HEK293 (cell line): ENCODE measurements at regions not wholly inside any gene's neighbourhood (a gene's known extent, or its start where the extent isn't known, plus 50 kb on each side); places are given as distances from the start of the nearest gene placed in this dataset.
A peak's percentile ranks its signal among the peaks of the same experiment; 100 is the strongest.

Experiments used
- CTCF ChIA-PET: fragments of 350-600 bp; formaldehyde crosslinking; extraction: SDS; loops from one replicate; lab custom pipeline; 2021; ENCODE audit warnings: antibody characterized with exemption; lab: Yijun Ruan, JAX
- POLR2A ChIA-PET: fragments of 300-600 bp; formaldehyde crosslinking; extraction: SDS; loops from one replicate; lab custom pipeline; 2020; ENCODE audit warnings: antibody characterized with exemption, inconsistent platforms; lab: Yijun Ruan, JAX
- H3K27ac ChIP-seq: fragments of 200-500 bp; sonication (Bioruptor generic); 2 replicates; pipeline ENCODE4 v1.5.1; 2014; ENCODE audit warnings: low read depth, low read length, control low read depth, inconsistent platforms; ENCODE audit errors: extremely low read depth
- H3K36me3 ChIP-seq, 2 experiments: fragments of 200-500 bp in 1 of 2; sonication (Bioruptor generic) in 1 of 2; 1 replicate in 1 of 2; 2 replicates in 1 of 2; pipeline ENCODE4 v1.5.1; 2014 to 2017; ENCODE audit warnings: inconsistent platforms in 2 of 2, low read length in 2 of 2; ENCODE audit not compliant: control insufficient read depth in 2 of 2, insufficient read depth in 1 of 2
- H3K4me1 ChIP-seq: fragments of 200-500 bp; sonication (Bioruptor generic); 2 replicates; pipeline ENCODE4 v1.5.1; 2014; ENCODE audit warnings: mild to moderate bottlenecking, low read length, inconsistent platforms; ENCODE audit not compliant: control insufficient read depth, insufficient read depth
- H3K4me3 ChIP-seq: 2 replicates; pipeline ENCODE4 v1.5.1; 2011; ENCODE audit warnings: low read depth, mild to moderate bottlenecking, control low read depth, low read length, moderate library complexity
- H3K9me3 ChIP-seq: fragments of 200-500 bp; sonication (Bioruptor generic); 2 replicates; pipeline ENCODE4 v1.5.1; 2014; ENCODE audit warnings: low read depth, low read length, inconsistent platforms; ENCODE audit not compliant: control insufficient read depth, insufficient read depth
- GLIS2 ChIP-seq: fragments of 450-650 bp; formaldehyde crosslinking; IDR thresholded peaks from 2 replicates; pipeline ENCODE4 v1.5.1; 2016; ENCODE audit warnings: missing biosample characterization, missing genetic modification characterization
- KLF1 ChIP-seq: fragments of 450-650 bp; formaldehyde crosslinking; IDR thresholded peaks from 2 replicates; pipeline ENCODE4 v1.5.1; 2016; ENCODE audit warnings: missing biosample characterization, missing genetic modification characterization
- SALL2 ChIP-seq: fragments of 450-650 bp; formaldehyde crosslinking; IDR thresholded peaks from 2 replicates; pipeline ENCODE4 v1.5.0; 2017; ENCODE audit warnings: missing biosample characterization, mild to moderate bottlenecking, missing genetic modification characterization, borderline replicate concordance
- SP7 ChIP-seq: fragments of 450-650 bp; formaldehyde crosslinking; IDR thresholded peaks from 2 replicates; pipeline ENCODE4 v1.5.1; 2016; ENCODE audit warnings: missing biosample characterization, missing genetic modification characterization
- ZFHX2 ChIP-seq: fragments of 450-650 bp; formaldehyde crosslinking; conservative IDR thresholded peaks from 2 replicates; pipeline ENCODE4 v1.5.1; 2016; ENCODE audit warnings: missing biosample characterization, missing genetic modification characterization
- ZIC2 ChIP-seq: fragments of 450-650 bp; formaldehyde crosslinking; IDR thresholded peaks from 2 replicates; pipeline ENCODE4 v1.5.1; 2016; ENCODE audit warnings: missing biosample characterization, missing genetic modification characterization
- ZNF501 ChIP-seq: fragments of 450-650 bp; formaldehyde crosslinking; IDR thresholded peaks from 2 replicates; pipeline ENCODE4 v1.5.1; 2016; ENCODE audit warnings: missing biosample characterization, missing genetic modification characterization
- ZNF560 ChIP-seq: fragments of 450-650 bp; formaldehyde crosslinking; IDR thresholded peaks from 2 replicates; pipeline ENCODE4 v1.5.1; 2017; ENCODE audit warnings: missing biosample characterization, missing genetic modification characterization, borderline replicate concordance
- TF ChIP-seq, protein P1 (sequence below): fragments of 450-650 bp; formaldehyde crosslinking; IDR thresholded peaks from 2 replicates; pipeline ENCODE4 v1.5.1; 2016; ENCODE audit warnings: missing biosample characterization, missing genetic modification characterization
- TF ChIP-seq, protein P2 (sequence below): fragments of 450-650 bp; formaldehyde crosslinking; IDR thresholded peaks from 2 replicates; pipeline ENCODE4 v1.5.1; 2016; ENCODE audit warnings: missing biosample characterization, missing genetic modification characterization
- TF ChIP-seq, protein P3 (sequence below): fragments of 450-650 bp; formaldehyde crosslinking; IDR thresholded peaks from 2 replicates; pipeline ENCODE4 v1.5.1; 2016; ENCODE audit warnings: missing biosample characterization, missing genetic modification characterization
- TF ChIP-seq, protein P4 (sequence below): fragments of 450-650 bp; formaldehyde crosslinking; IDR thresholded peaks from 2 replicates; pipeline ENCODE4 v1.5.1; 2016; ENCODE audit warnings: missing biosample characterization, missing genetic modification characterization, borderline replicate concordance
- TF ChIP-seq, protein P5 (sequence below): fragments of 450-650 bp; formaldehyde crosslinking; IDR thresholded peaks from 2 replicates; pipeline ENCODE4 v1.5.1; 2016; ENCODE audit warnings: missing biosample characterization, missing genetic modification characterization, borderline replicate concordance
- TF ChIP-seq, protein P6 (sequence below): fragments of 450-650 bp; formaldehyde crosslinking; IDR thresholded peaks from 2 replicates; pipeline ENCODE4 v1.5.1; 2017; ENCODE audit warnings: missing biosample characterization, missing genetic modification characterization

DNA sequence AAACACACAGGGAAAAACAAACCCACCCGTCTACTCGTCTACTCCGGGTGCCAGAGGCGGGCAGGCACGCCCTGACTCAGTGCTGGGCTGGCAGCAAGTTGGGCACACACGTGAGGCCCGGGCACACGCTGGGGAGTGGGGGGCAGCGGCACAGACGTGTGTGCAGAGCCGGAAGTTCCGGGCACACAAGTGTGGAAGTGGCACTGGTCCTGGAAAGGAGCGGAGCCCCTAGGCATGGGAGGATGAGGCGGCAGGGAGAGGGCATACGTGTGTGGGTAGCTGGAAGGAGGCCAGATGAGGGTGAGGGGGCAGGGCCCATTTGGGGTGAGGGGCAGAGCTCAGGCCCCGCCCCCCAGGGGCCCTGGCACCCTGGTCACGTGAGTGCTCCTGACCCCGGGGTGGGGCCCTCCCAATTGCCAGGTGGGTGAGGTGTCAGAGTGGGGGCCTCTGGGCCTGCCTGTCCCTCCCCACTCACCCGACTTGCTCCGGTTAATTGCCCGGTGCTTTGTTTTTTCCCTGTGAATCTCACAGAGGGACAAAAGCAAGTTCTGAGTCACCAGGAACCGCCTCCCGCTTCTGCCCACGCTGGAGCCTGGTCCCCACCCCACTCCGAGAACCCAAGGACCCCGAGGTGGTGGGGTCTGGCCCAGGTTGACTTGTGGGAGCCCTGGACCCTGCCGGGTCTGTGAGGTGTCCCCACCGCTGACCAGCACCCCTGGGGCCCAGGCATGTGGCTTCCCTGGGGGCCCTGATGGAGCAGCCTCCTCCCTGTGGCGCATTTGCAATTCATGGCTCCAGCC lies 104.8 kb upstream of the CASZ1 start (continued):
- TF ChIP-seq, protein P1, sequence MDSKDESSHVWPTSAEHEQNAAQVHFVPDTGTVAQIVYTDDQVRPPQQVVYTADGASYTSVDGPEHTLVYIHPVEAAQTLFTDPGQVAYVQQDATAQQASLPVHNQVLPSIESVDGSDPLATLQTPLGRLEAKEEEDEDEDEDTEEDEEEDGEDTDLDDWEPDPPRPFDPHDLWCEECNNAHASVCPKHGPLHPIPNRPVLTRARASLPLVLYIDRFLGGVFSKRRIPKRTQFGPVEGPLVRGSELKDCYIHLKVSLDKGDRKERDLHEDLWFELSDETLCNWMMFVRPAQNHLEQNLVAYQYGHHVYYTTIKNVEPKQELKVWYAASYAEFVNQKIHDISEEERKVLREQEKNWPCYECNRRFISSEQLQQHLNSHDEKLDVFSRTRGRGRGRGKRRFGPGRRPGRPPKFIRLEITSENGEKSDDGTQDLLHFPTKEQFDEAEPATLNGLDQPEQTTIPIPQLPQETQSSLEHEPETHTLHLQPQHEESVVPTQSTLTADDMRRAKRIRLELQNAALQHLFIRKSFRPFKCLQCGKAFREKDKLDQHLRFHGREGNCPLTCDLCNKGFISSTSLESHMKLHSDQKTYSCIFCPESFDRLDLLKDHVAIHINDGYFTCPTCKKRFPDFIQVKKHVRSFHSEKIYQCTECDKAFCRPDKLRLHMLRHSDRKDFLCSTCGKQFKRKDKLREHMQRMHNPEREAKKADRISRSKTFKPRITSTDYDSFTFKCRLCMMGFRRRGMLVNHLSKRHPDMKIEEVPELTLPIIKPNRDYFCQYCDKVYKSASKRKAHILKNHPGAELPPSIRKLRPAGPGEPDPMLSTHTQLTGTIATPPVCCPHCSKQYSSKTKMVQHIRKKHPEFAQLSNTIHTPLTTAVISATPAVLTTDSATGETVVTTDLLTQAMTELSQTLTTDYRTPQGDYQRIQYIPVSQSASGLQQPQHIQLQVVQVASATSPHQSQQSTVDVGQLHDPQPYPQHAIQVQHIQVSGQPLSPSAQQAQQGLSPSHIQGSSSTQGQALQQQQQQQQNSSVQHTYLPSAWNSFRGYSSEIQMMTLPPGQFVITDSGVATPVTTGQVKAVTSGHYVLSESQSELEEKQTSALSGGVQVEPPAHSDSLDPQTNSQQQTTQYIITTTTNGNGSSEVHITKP: no peak
- TF ChIP-seq KLF1 (tag by site-specific recombination): 0 out of 2 replicates have a peak, but pooled peaks have one; percentile 42
- TF ChIP-seq SALL2: no peak
- TF ChIP-seq, protein P2, sequence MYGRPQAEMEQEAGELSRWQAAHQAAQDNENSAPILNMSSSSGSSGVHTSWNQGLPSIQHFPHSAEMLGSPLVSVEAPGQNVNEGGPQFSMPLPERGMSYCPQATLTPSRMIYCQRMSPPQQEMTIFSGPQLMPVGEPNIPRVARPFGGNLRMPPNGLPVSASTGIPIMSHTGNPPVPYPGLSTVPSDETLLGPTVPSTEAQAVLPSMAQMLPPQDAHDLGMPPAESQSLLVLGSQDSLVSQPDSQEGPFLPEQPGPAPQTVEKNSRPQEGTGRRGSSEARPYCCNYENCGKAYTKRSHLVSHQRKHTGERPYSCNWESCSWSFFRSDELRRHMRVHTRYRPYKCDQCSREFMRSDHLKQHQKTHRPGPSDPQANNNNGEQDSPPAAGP: peak; percentile 20; the same call in 1 of the 2 replicates
- TF ChIP-seq GLIS2: peak; percentile 63
- TF ChIP-seq ZIC2 (tag by site-specific recombination): peak; percentile 89

DNA sequence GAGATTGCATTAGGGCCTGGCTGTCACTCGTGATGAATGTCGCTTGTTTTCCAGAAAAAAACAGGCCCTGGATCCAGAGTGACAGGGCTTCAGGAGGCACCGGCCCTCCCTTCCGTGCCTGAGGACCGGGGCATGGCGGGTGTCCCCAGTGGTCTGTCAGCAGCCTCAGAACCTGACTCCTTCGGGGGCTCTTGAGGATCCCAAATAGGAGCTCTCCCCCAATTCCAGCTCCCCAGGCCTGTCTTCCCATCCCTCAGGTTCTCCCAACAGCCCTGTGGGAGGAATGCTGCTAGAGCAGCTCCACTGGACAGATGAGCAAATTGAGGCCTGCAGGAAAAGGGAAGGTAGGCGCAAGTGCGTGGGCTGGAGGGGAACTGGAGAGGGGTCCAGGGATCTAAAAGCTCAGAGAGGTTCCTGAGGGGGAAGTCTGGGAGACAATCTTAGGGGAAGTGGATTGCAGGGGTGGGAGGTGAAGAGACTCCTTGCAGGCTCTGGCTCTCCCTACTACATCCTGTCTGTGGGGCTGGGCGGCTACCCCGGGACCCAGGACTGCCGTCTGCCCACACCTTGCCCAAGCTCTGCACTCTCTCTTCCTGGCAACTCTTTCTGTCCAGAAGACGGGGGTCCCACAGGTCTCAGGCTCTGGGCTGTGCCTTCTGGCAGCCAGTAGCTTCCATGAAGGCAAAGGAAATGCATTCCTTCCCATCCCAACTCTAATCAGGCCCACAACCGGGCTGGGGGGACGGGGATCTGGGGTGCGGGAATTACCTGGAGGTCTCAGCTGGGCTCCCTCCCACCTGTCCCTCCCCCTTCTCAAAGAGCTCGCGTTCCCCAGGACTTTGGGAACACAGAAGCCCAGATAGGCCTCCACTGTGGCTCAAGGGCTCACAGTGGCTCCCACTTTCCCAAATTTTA lies 105.7 kb upstream of the CASZ1 start:
- POLR2A ChIA-PET: no interaction called here
- Histone ChIP-seq H3K9me3 (no peaks in the 10 kb centered on the region), H3K36me3 (no peaks in the 10 kb centered on the region)
- CTCF ChIA-PET: no interaction called here
- TF ChIP-seq ZNF501 (tag by site-specific recombination) (no peak), SP7 (tag by site-specific recombination) (peak; percentile 7; the same call in 1 of the 2 replicates), ZFHX2 (tag by site-specific recombination) (0 out of 2 replicates have a peak, but pooled peaks have one; percentile 26), ZNF560 (tag by site-specific recombination) (no peak)
- TF ChIP-seq, protein P3, sequence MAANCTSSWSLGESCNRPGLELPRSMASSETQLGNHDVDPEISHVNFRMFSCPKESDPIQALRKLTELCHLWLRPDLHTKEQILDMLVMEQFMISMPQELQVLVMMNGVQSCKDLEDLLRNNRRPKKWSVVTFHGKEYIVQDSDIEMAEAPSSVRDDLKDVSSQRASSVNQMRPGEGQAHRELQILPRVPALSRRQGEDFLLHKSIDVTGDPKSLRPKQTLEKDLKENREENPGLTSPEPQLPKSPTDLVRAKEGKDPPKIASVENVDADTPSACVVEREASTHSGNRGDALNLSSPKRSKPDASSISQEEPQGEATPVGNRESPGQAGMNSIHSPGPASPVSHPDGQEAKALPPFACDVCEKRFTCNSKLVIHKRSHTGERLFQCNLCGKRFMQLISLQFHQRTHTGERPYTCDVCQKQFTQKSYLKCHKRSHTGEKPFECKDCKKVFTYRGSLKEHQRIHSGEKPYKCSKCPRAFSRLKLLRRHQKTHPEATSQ (tag by site-specific recombination): no peak
- TF ChIP-seq, protein P4, sequence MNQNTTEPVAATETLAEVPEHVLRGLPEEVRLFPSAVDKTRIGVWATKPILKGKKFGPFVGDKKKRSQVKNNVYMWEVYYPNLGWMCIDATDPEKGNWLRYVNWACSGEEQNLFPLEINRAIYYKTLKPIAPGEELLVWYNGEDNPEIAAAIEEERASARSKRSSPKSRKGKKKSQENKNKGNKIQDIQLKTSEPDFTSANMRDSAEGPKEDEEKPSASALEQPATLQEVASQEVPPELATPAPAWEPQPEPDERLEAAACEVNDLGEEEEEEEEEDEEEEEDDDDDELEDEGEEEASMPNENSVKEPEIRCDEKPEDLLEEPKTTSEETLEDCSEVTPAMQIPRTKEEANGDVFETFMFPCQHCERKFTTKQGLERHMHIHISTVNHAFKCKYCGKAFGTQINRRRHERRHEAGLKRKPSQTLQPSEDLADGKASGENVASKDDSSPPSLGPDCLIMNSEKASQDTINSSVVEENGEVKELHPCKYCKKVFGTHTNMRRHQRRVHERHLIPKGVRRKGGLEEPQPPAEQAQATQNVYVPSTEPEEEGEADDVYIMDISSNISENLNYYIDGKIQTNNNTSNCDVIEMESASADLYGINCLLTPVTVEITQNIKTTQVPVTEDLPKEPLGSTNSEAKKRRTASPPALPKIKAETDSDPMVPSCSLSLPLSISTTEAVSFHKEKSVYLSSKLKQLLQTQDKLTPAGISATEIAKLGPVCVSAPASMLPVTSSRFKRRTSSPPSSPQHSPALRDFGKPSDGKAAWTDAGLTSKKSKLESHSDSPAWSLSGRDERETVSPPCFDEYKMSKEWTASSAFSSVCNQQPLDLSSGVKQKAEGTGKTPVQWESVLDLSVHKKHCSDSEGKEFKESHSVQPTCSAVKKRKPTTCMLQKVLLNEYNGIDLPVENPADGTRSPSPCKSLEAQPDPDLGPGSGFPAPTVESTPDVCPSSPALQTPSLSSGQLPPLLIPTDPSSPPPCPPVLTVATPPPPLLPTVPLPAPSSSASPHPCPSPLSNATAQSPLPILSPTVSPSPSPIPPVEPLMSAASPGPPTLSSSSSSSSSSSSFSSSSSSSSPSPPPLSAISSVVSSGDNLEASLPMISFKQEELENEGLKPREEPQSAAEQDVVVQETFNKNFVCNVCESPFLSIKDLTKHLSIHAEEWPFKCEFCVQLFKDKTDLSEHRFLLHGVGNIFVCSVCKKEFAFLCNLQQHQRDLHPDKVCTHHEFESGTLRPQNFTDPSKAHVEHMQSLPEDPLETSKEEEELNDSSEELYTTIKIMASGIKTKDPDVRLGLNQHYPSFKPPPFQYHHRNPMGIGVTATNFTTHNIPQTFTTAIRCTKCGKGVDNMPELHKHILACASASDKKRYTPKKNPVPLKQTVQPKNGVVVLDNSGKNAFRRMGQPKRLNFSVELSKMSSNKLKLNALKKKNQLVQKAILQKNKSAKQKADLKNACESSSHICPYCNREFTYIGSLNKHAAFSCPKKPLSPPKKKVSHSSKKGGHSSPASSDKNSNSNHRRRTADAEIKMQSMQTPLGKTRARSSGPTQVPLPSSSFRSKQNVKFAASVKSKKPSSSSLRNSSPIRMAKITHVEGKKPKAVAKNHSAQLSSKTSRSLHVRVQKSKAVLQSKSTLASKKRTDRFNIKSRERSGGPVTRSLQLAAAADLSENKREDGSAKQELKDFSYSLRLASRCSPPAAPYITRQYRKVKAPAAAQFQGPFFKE (tag by site-specific recombination): no peak
- TF ChIP-seq, protein P5, sequence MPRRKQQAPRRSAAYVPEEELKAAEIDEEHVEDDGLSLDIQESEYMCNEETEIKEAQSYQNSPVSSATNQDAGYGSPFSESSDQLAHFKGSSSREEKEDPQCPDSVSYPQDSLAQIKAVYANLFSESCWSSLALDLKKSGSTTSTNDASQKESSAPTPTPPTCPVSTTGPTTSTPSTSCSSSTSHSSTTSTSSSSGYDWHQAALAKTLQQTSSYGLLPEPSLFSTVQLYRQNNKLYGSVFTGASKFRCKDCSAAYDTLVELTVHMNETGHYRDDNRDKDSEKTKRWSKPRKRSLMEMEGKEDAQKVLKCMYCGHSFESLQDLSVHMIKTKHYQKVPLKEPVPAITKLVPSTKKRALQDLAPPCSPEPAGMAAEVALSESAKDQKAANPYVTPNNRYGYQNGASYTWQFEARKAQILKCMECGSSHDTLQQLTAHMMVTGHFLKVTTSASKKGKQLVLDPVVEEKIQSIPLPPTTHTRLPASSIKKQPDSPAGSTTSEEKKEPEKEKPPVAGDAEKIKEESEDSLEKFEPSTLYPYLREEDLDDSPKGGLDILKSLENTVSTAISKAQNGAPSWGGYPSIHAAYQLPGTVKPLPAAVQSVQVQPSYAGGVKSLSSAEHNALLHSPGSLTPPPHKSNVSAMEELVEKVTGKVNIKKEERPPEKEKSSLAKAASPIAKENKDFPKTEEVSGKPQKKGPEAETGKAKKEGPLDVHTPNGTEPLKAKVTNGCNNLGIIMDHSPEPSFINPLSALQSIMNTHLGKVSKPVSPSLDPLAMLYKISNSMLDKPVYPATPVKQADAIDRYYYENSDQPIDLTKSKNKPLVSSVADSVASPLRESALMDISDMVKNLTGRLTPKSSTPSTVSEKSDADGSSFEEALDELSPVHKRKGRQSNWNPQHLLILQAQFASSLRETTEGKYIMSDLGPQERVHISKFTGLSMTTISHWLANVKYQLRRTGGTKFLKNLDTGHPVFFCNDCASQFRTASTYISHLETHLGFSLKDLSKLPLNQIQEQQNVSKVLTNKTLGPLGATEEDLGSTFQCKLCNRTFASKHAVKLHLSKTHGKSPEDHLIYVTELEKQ: no peak
- TF ChIP-seq, protein P6, sequence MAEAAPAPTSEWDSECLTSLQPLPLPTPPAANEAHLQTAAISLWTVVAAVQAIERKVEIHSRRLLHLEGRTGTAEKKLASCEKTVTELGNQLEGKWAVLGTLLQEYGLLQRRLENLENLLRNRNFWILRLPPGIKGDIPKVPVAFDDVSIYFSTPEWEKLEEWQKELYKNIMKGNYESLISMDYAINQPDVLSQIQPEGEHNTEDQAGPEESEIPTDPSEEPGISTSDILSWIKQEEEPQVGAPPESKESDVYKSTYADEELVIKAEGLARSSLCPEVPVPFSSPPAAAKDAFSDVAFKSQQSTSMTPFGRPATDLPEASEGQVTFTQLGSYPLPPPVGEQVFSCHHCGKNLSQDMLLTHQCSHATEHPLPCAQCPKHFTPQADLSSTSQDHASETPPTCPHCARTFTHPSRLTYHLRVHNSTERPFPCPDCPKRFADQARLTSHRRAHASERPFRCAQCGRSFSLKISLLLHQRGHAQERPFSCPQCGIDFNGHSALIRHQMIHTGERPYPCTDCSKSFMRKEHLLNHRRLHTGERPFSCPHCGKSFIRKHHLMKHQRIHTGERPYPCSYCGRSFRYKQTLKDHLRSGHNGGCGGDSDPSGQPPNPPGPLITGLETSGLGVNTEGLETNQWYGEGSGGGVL (tag by site-specific recombination): peak; percentile 22; the same call in 1 of the 2 replicates
- TF ChIP-seq, all 188 proteins: peak for 3
- Histone ChIP-seq H3K4me1 (peaks cover 3% of the 10 kb centered on the region; the same call in 1 of the 2 replicates), H3K4me3 (no peak overlapping the region), H3K27ac (no peak overlapping the region)
